Activated CD4-positive, alpha-beta memory T cell treated with anti-CD3 and anti-CD28 coated beads, Interleukin-2, amount 10 ng/mL, durations not matched to agents 7 days and 5 days (primary cell): ENCODE measurements at regions not wholly inside any gene's neighbourhood (a gene's known extent, or its start where the extent isn't known, plus 50 kb on each side); places are given as distances from the start of the nearest gene placed in this dataset.

ENCODE experiments used
- CTCF ChIA-PET: fragments of 350-600 bp; sonication (Branson Sonifier 250); formaldehyde crosslinking; loops from one replicate; lab custom pipeline; 2021; ENCODE audit warnings: antibody characterized with exemption, inconsistent platforms; lab: Charles Lee
- POLR2A ChIA-PET: fragments of 350-600 bp; sonication (Branson Sonifier 250); formaldehyde crosslinking; loops from one replicate; lab custom pipeline; 2021; ENCODE audit warnings: antibody characterized with exemption; lab: Charles Lee
- DNase-seq: peaks from one replicate; pipeline ENCODE4 v3.0.0-alpha.2; 2020
- H3K27ac Mint-ChIP-seq: one replicate; pipeline ENCODE4 v1.8.0; 2021; ENCODE audit warnings: mild to moderate bottlenecking, mixed read lengths
- H3K27me3 Mint-ChIP-seq: one replicate; pipeline ENCODE4 v1.8.0; 2021; ENCODE audit warnings: mixed read lengths
- H3K36me3 Mint-ChIP-seq: one replicate; pipeline ENCODE4 v1.8.0; 2021; ENCODE audit warnings: low read depth, mixed read lengths
- H3K4me1 Mint-ChIP-seq: one replicate; pipeline ENCODE4 v1.8.0; 2021; ENCODE audit warnings: mixed read lengths
- H3K4me3 Mint-ChIP-seq: one replicate; pipeline ENCODE4 v1.8.0; 2021; ENCODE audit warnings: mild to moderate bottlenecking, mixed read lengths
- H3K9me3 Mint-ChIP-seq: one replicate; pipeline ENCODE4 v1.8.0; 2021; ENCODE audit warnings: mixed read lengths

- H3K27ac Mint-ChIP-seq: no peak overlapping the region
- ChIA-PET CTCF (interaction anchor here (1.0 to 4.0 kb wide), 18 partner anchors 10 to 556 kb away, joined by 3 to 36 read pairs (median 4); partner anchors contain the start of gene CARMIL1), POLR2A (no interaction called here)
- H3K4me3 Mint-ChIP-seq: no peak overlapping the region
- H3K4me1 Mint-ChIP-seq: peaks cover 16% of the 10 kb centered on the region
- H3K36me3 Mint-ChIP-seq: no peaks in the 10 kb centered on the region
- no peaks in the 10 kb centered on the region for H3K27me3 Mint-ChIP-seq
- DNase-seq: no peak
- H3K9me3 Mint-ChIP-seq: no peaks in the 10 kb centered on the region
Observed at GRCh38 chr6:25222006-25222678, 57.0 kb upstream of the CARMIL1 start.

GRCh38 chr6:25223490-25223991 lies 55.6 kb upstream of the CARMIL1 start:
- CTCF ChIA-PET: interaction anchor here (0.5 to 4.0 kb wide), 46 partner anchors 9 to 558 kb away, joined by 3 to 36 read pairs (median 3); partner anchors contain the start of gene CARMIL1
- H3K9me3 Mint-ChIP-seq: no peaks in the 10 kb centered on the region
- no peaks in the 10 kb centered on the region for H3K36me3 Mint-ChIP-seq

GRCh38 chr6:25224242-25224641 lies 54.9 kb upstream of the CARMIL1 start:
- no peak for DNase-seq
- H3K4me3 Mint-ChIP-seq: peak overlapping the region; percentile 38
- H3K9me3 Mint-ChIP-seq: no peaks in the 10 kb centered on the region
- ChIA-PET CTCF (interaction anchor here (0.6 to 4.0 kb wide), 25 partner anchors 9 to 494 kb away, joined by 3 to 36 read pairs (median 4); no protein-coding TSS in a partner anchor), POLR2A (no interaction called here)
- H3K27ac Mint-ChIP-seq: no peak overlapping the region
- no peaks in the 10 kb centered on the region for H3K27me3 Mint-ChIP-seq
- peaks cover 15% of the 10 kb centered on the region for H3K4me1 Mint-ChIP-seq
- no peaks in the 10 kb centered on the region for H3K36me3 Mint-ChIP-seq

More at GRCh38 chr6:25223490-25223991, 55.6 kb upstream of the CARMIL1 start:
- no peak overlapping the region for H3K27ac Mint-ChIP-seq
- peaks cover 16% of the 10 kb centered on the region for H3K4me1 Mint-ChIP-seq
- POLR2A ChIA-PET: interaction anchor here (1.1 to 1.2 kb wide), 2 partner anchors 44 to 85 kb away, joined by 3 to 6 read pairs; no protein-coding TSS in a partner anchor
- DNase-seq: peak; percentile 66
- H3K27me3 Mint-ChIP-seq: no peaks in the 10 kb centered on the region
- H3K4me3 Mint-ChIP-seq: peak overlapping the region; percentile 38

- Mint-ChIP-seq H3K9me3 (no peaks in the 10 kb centered on the region), H3K36me3 (no peaks in the 10 kb centered on the region), H3K4me1 (peaks cover 12% of the 10 kb centered on the region), H3K27me3 (no peaks in the 10 kb centered on the region), H3K4me3 (no peak overlapping the region), H3K27ac (no peak overlapping the region)
- CTCF ChIA-PET: interaction anchor here (1.2 to 1.3 kb wide), 2 partner anchors 38 to 262 kb away, joined by 4 read pairs; no protein-coding TSS in a partner anchor
- POLR2A ChIA-PET: no interaction called here
- no peak for DNase-seq
Observed at GRCh38 chr6:25227854-25228253, 51.3 kb upstream of the CARMIL1 start.
